SK-N-SH treated with all-trans-retinoic acid at 6 μM for 48 hours (cell line): ENCODE measurements at regions not wholly inside any gene's neighbourhood (a gene's known extent, or its start where the extent isn't known, plus 50 kb on each side); places are given as distances from the start of the nearest gene placed in this dataset.

Experiments used
- ATAC-seq: fragments of 200-7000 bp; cut with Tn5 transposase; 3 replicates; pipeline ENCODE4 v1.9.1; 2020; ENCODE audit warnings: mild to moderate bottlenecking, moderate library complexity
- ARNTL ChIP-seq: fragments of 450-650 bp; formaldehyde crosslinking; IDR thresholded peaks from 2 replicates; pipeline ENCODE4 v1.5.0; 2020; ENCODE audit warnings: low read depth, mild to moderate bottlenecking, moderate library complexity, borderline replicate concordance
- BACH2 ChIP-seq: fragments of 250-450 bp; sonication (Bioruptor Pico); IDR thresholded peaks from 2 replicates; pipeline ENCODE4 v1.9.0; 2021; ENCODE audit warnings: mild to moderate bottlenecking, borderline replicate concordance
- CSDC2 ChIP-seq: fragments of 250-450 bp; sonication (Bioruptor Pico); IDR thresholded peaks from 2 replicates; pipeline ENCODE4 v1.5.0; 2020; ENCODE audit warnings: mild to moderate bottlenecking, moderate library complexity
- ESRRG ChIP-seq: fragments of 250-450 bp; sonication (Bioruptor Pico); IDR thresholded peaks from 2 replicates; pipeline ENCODE4 v1.6.1; 2021; ENCODE audit warnings: mild to moderate bottlenecking
- GLIS3 ChIP-seq: fragments of 250-450 bp; sonication (Bioruptor Pico); IDR thresholded peaks from 2 replicates; pipeline ENCODE4 v1.5.0; 2020; ENCODE audit warnings: mild to moderate bottlenecking, moderate library complexity
- ISL1 ChIP-seq: fragments of 250-450 bp; sonication (Bioruptor Pico); IDR thresholded peaks from 2 replicates; pipeline ENCODE4 v2.1.2; 2022; ENCODE audit warnings: mild to moderate bottlenecking, moderate library complexity
- OSR1 ChIP-seq: fragments of 250-450 bp; sonication (Bioruptor Pico); IDR thresholded peaks from 2 replicates; pipeline ENCODE4 v1.8.0; 2022; ENCODE audit warnings: moderate library complexity, mild to moderate bottlenecking, inconsistent platforms
- PPARA ChIP-seq: fragments of 250-450 bp; sonication (Bioruptor Pico); IDR thresholded peaks from 2 replicates; pipeline ENCODE4 v1.5.0; 2020; ENCODE audit warnings: mild to moderate bottlenecking, borderline replicate concordance
- RARB ChIP-seq: fragments of 250-450 bp; sonication (Bioruptor Pico); IDR thresholded peaks from 2 replicates; pipeline ENCODE4 v1.8.0; 2021; ENCODE audit warnings: mild to moderate bottlenecking, moderate library complexity
- SNAI2 ChIP-seq: fragments of 250-450 bp; sonication (Bioruptor Pico); IDR thresholded peaks from 2 replicates; pipeline ENCODE4 v1.5.0; 2020; ENCODE audit warnings: mild to moderate bottlenecking, moderate library complexity
- TCF4 ChIP-seq: fragments of 250-450 bp; sonication (Bioruptor Pico); IDR thresholded peaks from 2 replicates; pipeline ENCODE4 v1.8.0; 2021; ENCODE audit warnings: mild to moderate bottlenecking, moderate library complexity, borderline replicate concordance
- TOX ChIP-seq: fragments of 250-450 bp; sonication (Bioruptor Pico); IDR thresholded peaks from 2 replicates; pipeline ENCODE4 v1.8.0; 2021; ENCODE audit warnings: mild to moderate bottlenecking, moderate library complexity, borderline replicate concordance
- ZC3H10 ChIP-seq: fragments of 250-450 bp; sonication (Bioruptor Pico); IDR thresholded peaks from 2 replicates; pipeline ENCODE4 v1.5.1; 2021; ENCODE audit warnings: mild to moderate bottlenecking, moderate library complexity
- ZFP3 ChIP-seq: fragments of 250-450 bp; sonication (Bioruptor Pico); IDR thresholded peaks from 2 replicates; pipeline ENCODE4 v1.5.0; 2020; ENCODE audit warnings: mild to moderate bottlenecking, moderate library complexity
- ZFP30 ChIP-seq: fragments of 450-650 bp; formaldehyde crosslinking; IDR thresholded peaks from 2 replicates; pipeline ENCODE4 v1.5.0; 2022; ENCODE audit warnings: mild to moderate bottlenecking, moderate library complexity
- ZNF565 ChIP-seq: fragments of 450-650 bp; formaldehyde crosslinking; conservative IDR thresholded peaks from 2 replicates; pipeline ENCODE4 v1.5.0; 2020; ENCODE audit warnings: low read depth, mild to moderate bottlenecking, moderate library complexity
- ZNF70 ChIP-seq: fragments of 450-650 bp; formaldehyde crosslinking; IDR thresholded peaks from 2 replicates; pipeline ENCODE4 v1.5.0; 2020; ENCODE audit warnings: mild to moderate bottlenecking, moderate library complexity
- ZNF8 ChIP-seq: fragments of 450-650 bp; formaldehyde crosslinking; IDR thresholded peaks from 2 replicates; pipeline ENCODE4 v1.5.0; 2020; ENCODE audit warnings: mild to moderate bottlenecking, moderate library complexity
- TF ChIP-seq, protein P1 (sequence below): fragments of 250-450 bp; sonication (Bioruptor Pico); IDR thresholded peaks from 2 replicates; pipeline ENCODE4 v1.8.0; 2021; ENCODE audit warnings: low read depth, mild to moderate bottlenecking, moderate library complexity, borderline replicate concordance
- TF ChIP-seq, protein P2 (sequence below): fragments of 250-450 bp; sonication (Bioruptor Pico); IDR thresholded peaks from 2 replicates; pipeline ENCODE4 v1.5.0; 2020; ENCODE audit warnings: mild to moderate bottlenecking, moderate library complexity
- TF ChIP-seq, protein P3 (sequence below): fragments of 250-450 bp; sonication (Bioruptor Pico); IDR thresholded peaks from 2 replicates; pipeline ENCODE4 v1.5.1; 2020; ENCODE audit warnings: low read depth, mild to moderate bottlenecking, moderate library complexity
- TF ChIP-seq, protein P4 (sequence below): fragments of 250-450 bp; sonication (Bioruptor Pico); IDR thresholded peaks from 2 replicates; pipeline ENCODE4 v1.5.1; 2021; ENCODE audit warnings: mild to moderate bottlenecking, moderate library complexity
- TF ChIP-seq, protein P5 (sequence below): fragments of 250-450 bp; sonication (Bioruptor Pico); IDR thresholded peaks from 2 replicates; pipeline ENCODE4 v1.8.0; 2020; ENCODE audit warnings: mild to moderate bottlenecking, moderate library complexity, borderline replicate concordance

DNA sequence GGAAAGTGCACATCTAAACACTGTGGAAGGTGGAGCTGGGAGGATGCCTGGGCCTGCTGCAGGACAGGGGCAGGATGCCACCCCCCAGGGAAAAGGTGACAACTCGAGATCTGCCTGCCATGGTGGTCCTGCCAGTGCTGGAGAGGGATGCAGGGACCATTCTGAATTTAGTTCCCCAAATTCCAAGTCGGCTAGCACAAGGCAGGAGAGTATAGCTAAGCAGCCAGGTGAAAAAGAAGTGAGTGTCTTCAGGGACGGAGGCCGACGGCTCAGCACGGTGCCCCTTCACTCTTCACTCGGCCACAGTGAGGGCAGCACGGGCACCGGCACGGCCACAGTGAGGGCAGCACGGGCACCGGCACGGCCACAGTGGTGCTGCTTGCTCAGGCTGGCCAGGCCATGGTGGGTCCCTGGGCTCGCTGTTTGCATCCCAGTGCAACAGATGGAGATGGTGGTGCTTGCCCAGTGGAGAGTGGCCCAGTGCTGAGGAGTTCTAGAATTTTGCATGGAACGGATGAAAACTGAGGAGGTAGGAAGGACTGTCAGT is 161.3 kb upstream of the SHH start:
- TF ChIP-seq OSR1 (CRISPR knock-in tag) (no peak), TOX (CRISPR knock-in tag) (no peak), ZNF8 (no peak), PPARA (CRISPR knock-in tag) (no peak), ZC3H10 (CRISPR knock-in tag) (no peak), ZNF565 (CRISPR knock-in tag) (no peak), GLIS3 (no peak), ISL1 (CRISPR knock-in tag) (no peak), ZFP3 (CRISPR knock-in tag) (no peak), SNAI2 (CRISPR knock-in tag) (no peak), ARNTL (CRISPR knock-in tag) (no peak), BACH2 (no peak), RARB (CRISPR knock-in tag) (no peak), ESRRG (CRISPR knock-in tag) (no peak), TCF4 (CRISPR knock-in tag) (no peak)
- TF ChIP-seq, protein P1, sequence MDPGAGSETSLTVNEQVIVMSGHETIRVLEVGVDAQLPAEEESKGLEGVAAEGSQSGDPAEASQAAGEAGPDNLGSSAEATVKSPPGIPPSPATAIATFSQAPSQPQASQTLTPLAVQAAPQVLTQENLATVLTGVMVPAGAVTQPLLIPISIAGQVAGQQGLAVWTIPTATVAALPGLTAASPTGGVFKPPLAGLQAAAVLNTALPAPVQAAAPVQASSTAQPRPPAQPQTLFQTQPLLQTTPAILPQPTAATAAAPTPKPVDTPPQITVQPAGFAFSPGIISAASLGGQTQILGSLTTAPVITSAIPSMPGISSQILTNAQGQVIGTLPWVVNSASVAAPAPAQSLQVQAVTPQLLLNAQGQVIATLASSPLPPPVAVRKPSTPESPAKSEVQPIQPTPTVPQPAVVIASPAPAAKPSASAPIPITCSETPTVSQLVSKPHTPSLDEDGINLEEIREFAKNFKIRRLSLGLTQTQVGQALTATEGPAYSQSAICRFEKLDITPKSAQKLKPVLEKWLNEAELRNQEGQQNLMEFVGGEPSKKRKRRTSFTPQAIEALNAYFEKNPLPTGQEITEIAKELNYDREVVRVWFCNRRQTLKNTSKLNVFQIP (CRISPR knock-in tag) = no peak
- TF ChIP-seq, protein P2, sequence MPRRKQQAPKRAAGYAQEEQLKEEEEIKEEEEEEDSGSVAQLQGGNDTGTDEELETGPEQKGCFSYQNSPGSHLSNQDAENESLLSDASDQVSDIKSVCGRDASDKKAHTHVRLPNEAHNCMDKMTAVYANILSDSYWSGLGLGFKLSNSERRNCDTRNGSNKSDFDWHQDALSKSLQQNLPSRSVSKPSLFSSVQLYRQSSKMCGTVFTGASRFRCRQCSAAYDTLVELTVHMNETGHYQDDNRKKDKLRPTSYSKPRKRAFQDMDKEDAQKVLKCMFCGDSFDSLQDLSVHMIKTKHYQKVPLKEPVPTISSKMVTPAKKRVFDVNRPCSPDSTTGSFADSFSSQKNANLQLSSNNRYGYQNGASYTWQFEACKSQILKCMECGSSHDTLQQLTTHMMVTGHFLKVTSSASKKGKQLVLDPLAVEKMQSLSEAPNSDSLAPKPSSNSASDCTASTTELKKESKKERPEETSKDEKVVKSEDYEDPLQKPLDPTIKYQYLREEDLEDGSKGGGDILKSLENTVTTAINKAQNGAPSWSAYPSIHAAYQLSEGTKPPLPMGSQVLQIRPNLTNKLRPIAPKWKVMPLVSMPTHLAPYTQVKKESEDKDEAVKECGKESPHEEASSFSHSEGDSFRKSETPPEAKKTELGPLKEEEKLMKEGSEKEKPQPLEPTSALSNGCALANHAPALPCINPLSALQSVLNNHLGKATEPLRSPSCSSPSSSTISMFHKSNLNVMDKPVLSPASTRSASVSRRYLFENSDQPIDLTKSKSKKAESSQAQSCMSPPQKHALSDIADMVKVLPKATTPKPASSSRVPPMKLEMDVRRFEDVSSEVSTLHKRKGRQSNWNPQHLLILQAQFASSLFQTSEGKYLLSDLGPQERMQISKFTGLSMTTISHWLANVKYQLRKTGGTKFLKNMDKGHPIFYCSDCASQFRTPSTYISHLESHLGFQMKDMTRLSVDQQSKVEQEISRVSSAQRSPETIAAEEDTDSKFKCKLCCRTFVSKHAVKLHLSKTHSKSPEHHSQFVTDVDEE = no peak
- TF ChIP-seq, protein P3, sequence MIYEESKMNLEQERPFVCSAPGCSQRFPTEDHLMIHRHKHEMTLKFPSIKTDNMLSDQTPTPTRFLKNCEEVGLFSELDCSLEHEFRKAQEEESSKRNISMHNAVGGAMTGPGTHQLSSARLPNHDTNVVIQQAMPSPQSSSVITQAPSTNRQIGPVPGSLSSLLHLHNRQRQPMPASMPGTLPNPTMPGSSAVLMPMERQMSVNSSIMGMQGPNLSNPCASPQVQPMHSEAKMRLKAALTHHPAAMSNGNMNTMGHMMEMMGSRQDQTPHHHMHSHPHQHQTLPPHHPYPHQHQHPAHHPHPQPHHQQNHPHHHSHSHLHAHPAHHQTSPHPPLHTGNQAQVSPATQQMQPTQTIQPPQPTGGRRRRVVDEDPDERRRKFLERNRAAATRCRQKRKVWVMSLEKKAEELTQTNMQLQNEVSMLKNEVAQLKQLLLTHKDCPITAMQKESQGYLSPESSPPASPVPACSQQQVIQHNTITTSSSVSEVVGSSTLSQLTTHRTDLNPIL (CRISPR knock-in tag) = no peak
- TF ChIP-seq, protein P4, sequence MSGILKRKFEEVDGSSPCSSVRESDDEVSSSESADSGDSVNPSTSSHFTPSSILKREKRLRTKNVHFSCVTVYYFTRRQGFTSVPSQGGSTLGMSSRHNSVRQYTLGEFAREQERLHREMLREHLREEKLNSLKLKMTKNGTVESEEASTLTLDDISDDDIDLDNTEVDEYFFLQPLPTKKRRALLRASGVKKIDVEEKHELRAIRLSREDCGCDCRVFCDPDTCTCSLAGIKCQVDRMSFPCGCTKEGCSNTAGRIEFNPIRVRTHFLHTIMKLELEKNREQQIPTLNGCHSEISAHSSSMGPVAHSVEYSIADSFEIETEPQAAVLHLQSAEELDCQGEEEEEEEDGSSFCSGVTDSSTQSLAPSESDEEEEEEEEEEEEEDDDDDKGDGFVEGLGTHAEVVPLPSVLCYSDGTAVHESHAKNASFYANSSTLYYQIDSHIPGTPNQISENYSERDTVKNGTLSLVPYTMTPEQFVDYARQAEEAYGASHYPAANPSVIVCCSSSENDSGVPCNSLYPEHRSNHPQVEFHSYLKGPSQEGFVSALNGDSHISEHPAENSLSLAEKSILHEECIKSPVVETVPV = no peak
- ATAC-seq = peak; percentile 22; the same call in 1 of the 3 replicates

DNA sequence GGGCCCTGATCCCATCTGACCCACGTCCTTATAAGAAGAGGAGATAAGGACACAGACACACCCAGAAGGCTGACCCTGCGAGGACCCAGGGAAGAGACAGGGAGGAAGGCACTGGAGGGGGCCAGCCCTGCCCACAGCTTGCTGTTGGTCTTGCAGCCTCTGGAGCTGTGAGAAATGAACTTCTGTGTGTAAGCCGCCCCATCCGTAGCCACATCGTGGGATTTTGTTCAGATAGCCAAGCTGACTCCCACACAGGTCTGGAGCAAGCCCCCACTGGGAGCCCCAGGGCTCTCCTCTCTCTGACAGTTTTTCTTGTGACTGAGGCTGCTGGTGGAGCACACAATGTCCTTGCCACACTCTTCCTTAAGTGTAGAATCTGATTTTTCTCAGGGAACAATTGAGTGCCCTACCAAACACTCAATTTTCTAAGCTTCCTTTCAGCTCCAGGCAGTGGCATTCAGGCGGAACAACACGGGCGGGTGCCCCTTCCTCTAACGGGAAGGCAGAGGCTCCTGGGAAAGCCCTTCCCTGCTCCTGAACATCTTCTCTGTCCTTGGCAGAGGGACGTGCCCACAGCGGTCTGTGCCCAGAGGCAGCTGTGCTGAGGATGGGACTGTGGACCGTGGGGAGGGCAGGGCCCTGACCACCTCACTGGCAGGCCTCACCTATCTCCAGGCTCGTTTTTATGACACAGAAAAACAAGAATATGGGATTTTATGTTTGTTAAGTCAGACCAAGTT is 160.6 kb upstream of the SHH start:
- no peak for ATAC-seq
- no peak for TF ChIP-seq CSDC2 (CRISPR knock-in tag)
- no peak for TF ChIP-seq ESRRG (CRISPR knock-in tag)
- TF ChIP-seq ZFP3 (CRISPR knock-in tag) = no peak
- TF ChIP-seq OSR1 (CRISPR knock-in tag) = no peak
- TF ChIP-seq ZFP30 (CRISPR knock-in tag) = no peak
- TF ChIP-seq, protein P5, sequence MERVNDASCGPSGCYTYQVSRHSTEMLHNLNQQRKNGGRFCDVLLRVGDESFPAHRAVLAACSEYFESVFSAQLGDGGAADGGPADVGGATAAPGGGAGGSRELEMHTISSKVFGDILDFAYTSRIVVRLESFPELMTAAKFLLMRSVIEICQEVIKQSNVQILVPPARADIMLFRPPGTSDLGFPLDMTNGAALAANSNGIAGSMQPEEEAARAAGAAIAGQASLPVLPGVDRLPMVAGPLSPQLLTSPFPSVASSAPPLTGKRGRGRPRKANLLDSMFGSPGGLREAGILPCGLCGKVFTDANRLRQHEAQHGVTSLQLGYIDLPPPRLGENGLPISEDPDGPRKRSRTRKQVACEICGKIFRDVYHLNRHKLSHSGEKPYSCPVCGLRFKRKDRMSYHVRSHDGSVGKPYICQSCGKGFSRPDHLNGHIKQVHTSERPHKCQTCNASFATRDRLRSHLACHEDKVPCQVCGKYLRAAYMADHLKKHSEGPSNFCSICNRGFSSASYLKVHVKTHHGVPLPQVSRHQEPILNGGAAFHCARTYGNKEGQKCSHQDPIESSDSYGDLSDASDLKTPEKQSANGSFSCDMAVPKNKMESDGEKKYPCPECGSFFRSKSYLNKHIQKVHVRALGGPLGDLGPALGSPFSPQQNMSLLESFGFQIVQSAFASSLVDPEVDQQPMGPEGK (CRISPR knock-in tag) = no peak

DNA sequence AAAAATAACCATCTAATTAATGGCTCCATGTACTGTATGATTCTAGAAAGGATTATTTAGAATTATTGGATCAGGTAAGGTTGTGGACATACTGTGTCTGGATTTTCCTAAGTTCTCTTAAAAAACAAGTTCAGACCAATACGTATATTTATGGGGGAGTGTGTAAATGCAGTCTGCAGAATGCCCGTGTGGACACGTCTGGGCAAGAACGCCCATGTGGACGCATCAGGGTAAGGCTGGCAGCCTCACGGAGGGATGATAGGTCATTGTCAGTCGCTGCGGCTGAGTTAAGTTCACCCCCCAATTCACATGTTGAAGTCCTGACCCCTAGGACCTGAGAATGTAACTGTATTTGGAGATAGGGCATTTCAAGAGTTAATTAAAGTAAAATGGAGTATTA is 160.0 kb upstream of the SHH start:
- ATAC-seq = no peak
- no peak for TF ChIP-seq ZC3H10 (CRISPR knock-in tag)
- no peak for TF ChIP-seq RARB (CRISPR knock-in tag)
- TF ChIP-seq ISL1 (CRISPR knock-in tag) = no peak
- no peak for TF ChIP-seq BACH2
- TF ChIP-seq ZFP3 (CRISPR knock-in tag) = no peak
- TF ChIP-seq, protein P3 (CRISPR knock-in tag) = no peak
- no peak for TF ChIP-seq ZNF70 (CRISPR knock-in tag)
- TF ChIP-seq, protein P1 (CRISPR knock-in tag) = no peak
- TF ChIP-seq, protein P4 = no peak
- TF ChIP-seq PPARA (CRISPR knock-in tag) = no peak
- TF ChIP-seq GLIS3 = no peak
- TF ChIP-seq ZNF565 (CRISPR knock-in tag) = no peak
